ENCODE measurements at regions not wholly inside any gene's neighbourhood (a gene's known extent, or its start where the extent isn't known, plus 50 kb on each side); places are given as distances from the start of the nearest gene placed in this dataset.

GRCh38 chr11:13603661-13604060 is 64.8 kb upstream of the FAR1 start:
- TF ChIP-seq EZH2 (IDR thresholded peaks at IDR 0.05) (no peak), POLR2AphosphoS5 (IDR thresholded peaks at IDR 0.05; ENCODE audit: borderline replicate concordance, low read depth, low read length) (no peak), FOXP2 (optimal IDR thresholded peaks at IDR 0.05; ENCODE audit: control extremely low read depth, extremely low read length, insufficient read depth) (no peak)

All from SK-N-MC (cell line).